ENCODE measurements at regions not wholly inside any gene's neighbourhood (a gene's known extent, or its start where the extent isn't known, plus 50 kb on each side); places are given as distances from the start of the nearest gene placed in this dataset.

GRCh38 chr20:7411075-7411474 lies 529.2 kb downstream of the HAO1 start:
- TF ChIP-seq POLR2A (IDR thresholded peaks at IDR 0.05) = no peak
- no peak for TF ChIP-seq CTCF (IDR thresholded peaks at IDR 0.05 in 4 of 5, conservative IDR thresholded peaks at IDR 0.05 in 1 of 5)
